ENCODE measurements at regions not wholly inside any gene's neighbourhood (a gene's known extent, or its start where the extent isn't known, plus 50 kb on each side); places are given as distances from the start of the nearest gene placed in this dataset.

DNA sequence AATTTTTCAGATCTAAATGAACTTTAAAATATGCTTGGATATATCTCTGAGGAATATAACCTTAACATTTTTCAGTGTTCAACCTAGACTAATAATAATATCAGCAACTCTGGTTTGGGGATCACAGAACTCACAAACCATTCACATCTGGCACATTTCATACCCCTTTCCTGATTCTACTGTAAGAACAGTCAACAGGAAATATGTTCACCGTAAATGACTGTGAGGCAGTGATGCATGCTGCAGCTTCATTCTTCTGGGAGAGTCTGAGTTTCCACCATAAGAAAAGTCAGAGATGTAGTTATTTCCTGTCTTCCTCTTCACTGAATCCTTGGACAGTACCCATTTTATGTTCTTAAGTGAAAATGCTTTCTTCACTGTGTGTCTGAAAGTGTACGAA, 134.2 kb upstream of the IFNGR1 start:
- TF ChIP-seq, protein P1, sequence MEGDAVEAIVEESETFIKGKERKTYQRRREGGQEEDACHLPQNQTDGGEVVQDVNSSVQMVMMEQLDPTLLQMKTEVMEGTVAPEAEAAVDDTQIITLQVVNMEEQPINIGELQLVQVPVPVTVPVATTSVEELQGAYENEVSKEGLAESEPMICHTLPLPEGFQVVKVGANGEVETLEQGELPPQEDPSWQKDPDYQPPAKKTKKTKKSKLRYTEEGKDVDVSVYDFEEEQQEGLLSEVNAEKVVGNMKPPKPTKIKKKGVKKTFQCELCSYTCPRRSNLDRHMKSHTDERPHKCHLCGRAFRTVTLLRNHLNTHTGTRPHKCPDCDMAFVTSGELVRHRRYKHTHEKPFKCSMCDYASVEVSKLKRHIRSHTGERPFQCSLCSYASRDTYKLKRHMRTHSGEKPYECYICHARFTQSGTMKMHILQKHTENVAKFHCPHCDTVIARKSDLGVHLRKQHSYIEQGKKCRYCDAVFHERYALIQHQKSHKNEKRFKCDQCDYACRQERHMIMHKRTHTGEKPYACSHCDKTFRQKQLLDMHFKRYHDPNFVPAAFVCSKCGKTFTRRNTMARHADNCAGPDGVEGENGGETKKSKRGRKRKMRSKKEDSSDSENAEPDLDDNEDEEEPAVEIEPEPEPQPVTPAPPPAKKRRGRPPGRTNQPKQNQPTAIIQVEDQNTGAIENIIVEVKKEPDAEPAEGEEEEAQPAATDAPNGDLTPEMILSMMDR (IDR thresholded peaks at IDR 0.05): no peak
- no peak for TF ChIP-seq ZFX (IDR thresholded peaks at IDR 0.05; ENCODE audit: borderline replicate concordance)
